ENCODE measurements at regions not wholly inside any gene's neighbourhood (a gene's known extent, or its start where the extent isn't known, plus 50 kb on each side); places are given as distances from the start of the nearest gene placed in this dataset.

DNA sequence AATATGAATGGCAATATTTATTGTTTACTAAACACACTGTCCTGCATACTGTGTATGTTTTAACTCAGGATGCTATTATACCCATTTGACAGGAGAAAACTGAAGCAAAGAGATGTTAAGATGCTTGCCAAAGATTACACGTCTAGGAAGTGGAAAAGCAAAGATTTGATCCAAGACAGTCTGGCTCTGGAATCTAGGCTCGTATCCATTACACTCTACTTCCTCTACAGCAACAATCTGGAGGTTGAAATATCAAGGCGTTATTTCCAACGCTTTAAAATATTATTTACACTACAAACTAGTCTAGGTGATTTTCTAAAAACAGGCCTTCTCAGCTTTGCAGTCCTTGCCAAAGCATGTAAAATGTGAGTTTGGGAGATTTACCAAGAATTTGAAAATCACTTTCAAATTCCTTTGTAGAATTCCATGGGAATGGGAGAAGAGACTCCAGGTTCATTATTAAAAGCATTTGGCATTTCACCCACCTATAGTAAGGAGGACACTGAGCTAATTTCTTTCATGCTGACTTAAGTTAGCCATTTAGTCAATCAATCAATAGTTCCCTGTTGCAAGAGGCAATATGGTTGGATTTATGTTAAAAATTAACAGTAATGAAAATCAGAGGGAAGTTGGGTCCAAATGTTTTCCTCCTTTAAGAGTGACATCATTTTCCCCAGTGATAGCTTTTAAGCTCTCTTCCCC, 356.3 kb upstream of the SMARCA2 start:
- H3K9me3 Mint-ChIP-seq: peaks cover 0 to 5% (median 0%) of the 10 kb centered on the region in 3 donors
- H3K4me3 Mint-ChIP-seq: no peak overlapping the region
- peaks cover 2% of the 10 kb centered on the region for H3K27me3 Mint-ChIP-seq
- H3K4me1 Mint-ChIP-seq: no peaks in the 10 kb centered on the region
- H3K27ac Mint-ChIP-seq: no peak overlapping the region
- no peaks in the 10 kb centered on the region for H3K36me3 Mint-ChIP-seq

DNA sequence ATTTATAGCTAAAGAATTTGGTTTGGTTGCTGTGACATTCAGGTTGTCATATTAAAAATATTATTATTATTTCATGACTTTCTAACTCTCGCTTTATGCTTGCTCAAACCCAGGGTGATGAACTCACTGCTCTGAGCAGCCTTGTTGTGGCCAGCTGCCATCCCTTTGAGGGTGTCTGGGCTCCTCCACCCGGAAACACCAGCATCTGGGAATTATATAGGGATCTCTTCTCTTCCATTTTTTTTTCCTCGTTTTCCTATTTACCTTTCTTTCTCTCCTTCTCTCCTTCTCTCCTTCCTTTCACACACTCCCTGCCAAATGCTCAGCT, 355.8 kb upstream of the SMARCA2 start:
- H3K27ac Mint-ChIP-seq: no peak overlapping the region
- H3K36me3 Mint-ChIP-seq: no peaks in the 10 kb centered on the region
- H3K4me3 Mint-ChIP-seq: no peak overlapping the region
- H3K27me3 Mint-ChIP-seq: peaks cover 2% of the 10 kb centered on the region
- peaks cover 0 to 7% (median under 1%) of the 10 kb centered on the region in 3 donors for H3K9me3 Mint-ChIP-seq
- no peaks in the 10 kb centered on the region for H3K4me1 Mint-ChIP-seq

DNA sequence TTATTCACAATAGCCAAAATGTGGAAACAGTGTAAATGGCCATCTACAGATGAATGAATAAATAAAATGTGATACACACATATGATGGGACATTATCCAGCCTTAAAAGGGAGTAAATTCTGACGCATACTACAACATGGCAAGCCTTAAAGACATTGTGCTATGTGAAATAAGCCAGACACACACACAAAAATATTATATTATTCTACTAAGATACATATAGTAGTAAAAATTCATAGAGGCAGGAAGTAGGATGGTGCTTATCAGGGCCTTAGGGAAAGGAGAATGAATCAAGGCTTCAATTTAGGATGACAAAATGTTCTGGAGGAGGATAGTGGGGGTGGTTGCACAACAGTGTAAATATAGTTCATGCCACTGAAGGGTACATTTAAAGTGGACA, 346.7 kb upstream of the SMARCA2 start:
- no peak overlapping the region for H3K4me3 Mint-ChIP-seq
- H3K9me3 Mint-ChIP-seq: peaks cover 3 to 13% (median 8%) of the 10 kb centered on the region in 3 donors
- H3K27me3 Mint-ChIP-seq: no peaks in the 10 kb centered on the region

DNA sequence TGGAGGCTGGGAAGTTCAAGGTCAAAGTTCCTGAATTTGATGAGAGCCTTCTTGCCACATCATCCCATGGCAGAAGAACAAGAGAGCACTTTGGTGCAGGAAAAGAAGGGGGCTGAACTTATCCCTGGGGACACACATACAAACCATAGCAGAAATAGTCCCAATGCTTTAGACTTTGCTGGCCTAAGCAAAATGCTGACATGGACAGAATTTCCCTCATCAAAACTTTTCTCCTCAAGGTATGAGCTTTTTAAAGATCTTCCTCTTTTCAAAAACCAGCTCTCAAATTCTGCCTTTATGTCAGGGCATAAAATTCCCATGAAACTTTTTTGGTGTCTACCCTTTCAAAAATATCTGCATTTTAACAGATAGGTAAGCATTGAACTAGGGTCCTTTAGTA, 341.8 kb upstream of the SMARCA2 start:
- Mint-ChIP-seq H3K4me3 (no peak overlapping the region), H3K27ac (no peak overlapping the region), H3K27me3 (no peaks in the 10 kb centered on the region)

More for the DNA sequence above, 346.7 kb upstream of the SMARCA2 start:
- H3K27ac Mint-ChIP-seq: no peak overlapping the region
- H3K4me1 Mint-ChIP-seq: no peaks in the 10 kb centered on the region
- H3K36me3 Mint-ChIP-seq: no peaks in the 10 kb centered on the region

DNA sequence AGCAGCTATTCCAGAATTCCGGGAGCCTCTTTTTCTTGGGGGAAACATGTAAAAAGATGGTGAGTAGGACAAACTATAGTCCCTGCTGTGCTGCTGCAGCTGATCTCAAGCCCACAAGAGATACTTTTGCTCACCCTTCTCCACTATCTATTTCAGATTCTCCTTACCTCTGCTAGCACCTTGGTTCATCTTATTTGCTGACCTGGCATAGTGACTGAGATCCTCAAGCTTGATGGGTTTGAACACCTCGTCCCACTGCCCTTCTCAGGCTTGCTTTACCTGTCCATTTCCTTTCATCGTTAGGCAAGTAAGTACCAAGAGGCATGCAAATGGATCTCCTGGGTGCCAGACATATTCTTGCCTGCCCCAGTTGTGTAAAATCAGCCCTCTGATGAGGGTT, 338.4 kb upstream of the SMARCA2 start:
- H3K27ac Mint-ChIP-seq: no peak overlapping the region
- no peaks in the 10 kb centered on the region for H3K4me1 Mint-ChIP-seq
- no peaks in the 10 kb centered on the region for H3K27me3 Mint-ChIP-seq
- no peak overlapping the region for H3K4me3 Mint-ChIP-seq
- no peaks in the 10 kb centered on the region for H3K9me3 Mint-ChIP-seq
- no peaks in the 10 kb centered on the region for H3K36me3 Mint-ChIP-seq

More for the DNA sequence above, 341.8 kb upstream of the SMARCA2 start:
- Mint-ChIP-seq H3K9me3 (peaks cover 0 to 1% (median 0%) of the 10 kb centered on the region in 3 donors), H3K4me1 (no peaks in the 10 kb centered on the region), H3K36me3 (no peaks in the 10 kb centered on the region)

DNA sequence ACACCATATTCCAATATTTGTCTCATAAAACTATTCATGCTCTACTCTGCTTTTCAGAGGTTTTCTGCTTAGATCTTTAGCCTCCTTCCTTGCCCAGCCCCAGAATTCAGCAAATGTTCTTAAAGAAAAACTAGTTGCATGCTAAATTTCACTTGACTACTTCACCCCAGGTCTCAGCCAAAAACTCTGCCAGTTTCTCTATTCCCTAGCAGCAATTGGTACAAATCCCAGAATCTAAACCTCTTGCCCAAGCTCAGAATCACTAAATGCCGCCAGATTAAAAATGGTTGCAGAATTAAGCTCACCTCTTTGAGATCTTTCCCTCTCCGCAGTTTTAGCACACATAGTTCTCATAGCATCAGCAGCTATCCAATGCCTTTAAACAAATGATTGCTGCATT, 331.2 kb upstream of the SMARCA2 start:
- Mint-ChIP-seq H3K9me3 (no peaks in the 10 kb centered on the region), H3K4me3 (no peak overlapping the region), H3K27me3 (peaks cover 4% of the 10 kb centered on the region), H3K27ac (no peak overlapping the region), H3K36me3 (no peaks in the 10 kb centered on the region), H3K4me1 (no peaks in the 10 kb centered on the region)

DNA sequence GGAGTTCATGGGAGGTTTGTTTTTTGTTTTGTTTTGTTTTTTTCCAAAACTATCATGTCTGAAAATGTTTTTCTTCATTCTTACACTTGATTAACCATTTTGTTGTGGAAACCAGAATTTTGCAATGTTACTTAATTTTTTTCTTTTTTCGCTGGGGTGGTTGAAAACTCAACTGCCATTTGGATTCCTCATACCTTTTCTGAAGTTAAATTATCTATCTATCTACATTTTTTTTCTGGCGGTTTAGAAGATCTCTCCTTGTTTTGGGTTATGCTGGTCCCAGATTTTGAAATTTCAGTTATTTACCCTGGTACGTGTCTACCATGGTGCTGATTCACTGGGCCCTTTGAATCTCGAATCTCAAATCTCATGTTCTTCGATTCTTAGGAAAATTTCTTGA, 316.2 kb upstream of the SMARCA2 start:
- Mint-ChIP-seq H3K36me3 (no peaks in the 10 kb centered on the region), H3K9me3 (peaks cover 1 to 4% (median 3%) of the 10 kb centered on the region in 3 donors), H3K27ac (no peak overlapping the region), H3K4me3 (no peak overlapping the region), H3K4me1 (no peaks in the 10 kb centered on the region), H3K27me3 (peaks cover 1% of the 10 kb centered on the region)

DNA sequence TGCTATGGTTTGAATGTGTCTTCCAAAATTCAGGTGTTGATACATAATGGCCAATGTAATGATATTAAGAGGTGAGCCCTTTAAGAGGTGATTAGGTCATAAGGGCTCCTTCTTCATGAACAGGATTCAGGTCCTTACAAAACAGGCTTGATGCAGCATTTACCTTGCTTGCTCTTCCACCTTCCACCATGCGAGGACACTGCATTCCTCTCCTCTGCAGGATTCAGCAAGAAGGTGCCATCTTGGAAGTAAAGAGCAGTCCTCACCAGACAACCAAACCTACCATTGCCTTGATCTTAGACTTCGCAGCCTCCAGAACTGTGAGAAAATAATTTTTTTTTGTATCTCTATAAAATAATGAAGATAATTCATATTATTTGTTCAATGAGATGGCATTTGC, 314.0 kb upstream of the SMARCA2 start:
- no peaks in the 10 kb centered on the region for H3K36me3 Mint-ChIP-seq
- peaks cover 1% of the 10 kb centered on the region for H3K27me3 Mint-ChIP-seq
- H3K4me1 Mint-ChIP-seq: no peaks in the 10 kb centered on the region
- H3K9me3 Mint-ChIP-seq: peaks cover 0 to 3% (median 0%) of the 10 kb centered on the region in 3 donors
- H3K27ac Mint-ChIP-seq: no peak overlapping the region
- no peak overlapping the region for H3K4me3 Mint-ChIP-seq

DNA sequence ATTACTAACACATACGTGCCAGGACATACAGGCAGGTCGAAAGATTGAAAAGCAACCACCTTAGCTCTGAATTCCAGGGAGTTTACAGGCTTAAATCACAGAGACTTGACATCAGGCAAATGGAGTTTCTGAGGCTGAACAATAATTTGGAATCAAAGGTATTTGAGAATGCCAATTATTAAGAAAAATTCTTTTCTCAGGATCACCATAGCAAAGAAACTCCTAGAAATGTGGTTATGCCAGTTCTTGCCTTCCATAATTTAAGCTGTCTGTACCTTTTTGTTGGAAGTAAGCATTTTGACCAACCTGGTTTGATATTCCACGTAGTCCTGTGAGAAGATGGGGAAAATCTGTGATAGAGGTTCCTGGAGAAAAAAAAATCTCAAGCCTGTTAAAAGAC, 312.4 kb upstream of the SMARCA2 start:
- Mint-ChIP-seq H3K27me3 (peaks cover 1% of the 10 kb centered on the region), H3K4me1 (no peaks in the 10 kb centered on the region), H3K36me3 (no peaks in the 10 kb centered on the region), H3K9me3 (peaks cover 0 to 3% (median 0%) of the 10 kb centered on the region in 3 donors), H3K27ac (no peak overlapping the region), H3K4me3 (no peak overlapping the region)

DNA sequence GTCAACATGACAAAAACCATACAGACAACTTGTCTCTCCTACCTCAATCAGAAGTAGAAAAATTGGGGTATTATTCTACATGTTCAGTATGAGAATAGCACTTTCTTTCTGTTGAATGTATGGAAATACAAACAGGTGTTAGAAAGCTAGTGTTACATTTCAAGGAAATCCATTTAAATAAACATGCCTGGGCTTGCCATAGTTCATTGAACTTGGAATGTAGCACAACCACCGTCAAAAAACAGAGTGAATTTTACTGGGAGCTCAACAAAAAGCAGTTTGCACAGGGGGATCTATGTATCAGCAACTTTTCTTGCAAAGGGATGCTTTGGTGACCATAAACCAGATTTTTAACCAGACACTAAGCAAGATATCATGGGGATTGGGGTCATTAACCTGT, 307.9 kb upstream of the SMARCA2 start:
- no peaks in the 10 kb centered on the region for H3K27me3 Mint-ChIP-seq
- peaks cover 0 to 3% (median 0%) of the 10 kb centered on the region in 3 donors for H3K9me3 Mint-ChIP-seq
- H3K4me3 Mint-ChIP-seq: no peak overlapping the region
- no peaks in the 10 kb centered on the region for H3K4me1 Mint-ChIP-seq
- H3K36me3 Mint-ChIP-seq: no peaks in the 10 kb centered on the region
- H3K27ac Mint-ChIP-seq: no peak overlapping the region

DNA sequence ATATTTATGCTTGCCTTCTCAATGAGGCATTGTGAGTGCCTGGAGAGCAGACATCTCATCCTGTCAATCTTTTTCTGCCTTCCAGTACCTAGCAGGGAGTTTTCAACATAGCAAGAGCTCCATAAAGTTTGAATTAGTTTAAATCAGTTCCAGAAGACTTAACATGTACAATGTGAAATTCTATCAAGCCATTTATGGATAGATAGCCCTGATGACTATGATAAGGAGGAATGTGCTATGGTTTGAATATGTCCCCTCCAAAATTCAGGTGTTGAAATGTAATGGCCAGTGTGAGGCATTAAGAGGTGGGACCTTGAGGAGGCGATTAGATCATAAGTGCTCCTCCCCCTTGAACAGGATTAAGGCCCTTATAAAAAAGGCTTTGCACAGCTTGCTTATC, 306.9 kb upstream of the SMARCA2 start:
- Mint-ChIP-seq H3K9me3 (no peaks in the 10 kb centered on the region), H3K27me3 (no peaks in the 10 kb centered on the region), H3K36me3 (no peaks in the 10 kb centered on the region), H3K27ac (no peak overlapping the region), H3K4me3 (no peak overlapping the region), H3K4me1 (no peaks in the 10 kb centered on the region)

DNA sequence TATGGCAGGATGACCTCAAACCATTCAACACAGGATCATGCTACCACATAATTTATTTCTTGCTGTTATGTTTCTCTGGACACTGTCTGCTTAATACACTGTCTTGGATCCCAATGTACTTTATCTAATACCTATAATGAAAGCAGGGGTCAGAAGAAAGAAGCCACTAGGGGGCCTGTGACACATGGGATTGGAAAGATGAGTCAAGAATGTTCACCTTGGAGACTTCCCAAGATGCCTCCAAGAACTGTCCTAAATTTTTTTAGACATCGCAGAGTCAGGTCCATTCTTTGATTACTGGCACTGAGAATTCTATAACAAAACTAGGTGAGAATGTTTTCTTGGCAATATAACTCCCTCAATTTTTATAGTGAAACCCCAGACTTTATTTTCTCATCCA, 305.8 kb upstream of the SMARCA2 start:
- Mint-ChIP-seq H3K4me1 (no peaks in the 10 kb centered on the region), H3K27me3 (no peaks in the 10 kb centered on the region), H3K36me3 (no peaks in the 10 kb centered on the region), H3K4me3 (no peak overlapping the region), H3K27ac (no peak overlapping the region), H3K9me3 (no peaks in the 10 kb centered on the region)

DNA sequence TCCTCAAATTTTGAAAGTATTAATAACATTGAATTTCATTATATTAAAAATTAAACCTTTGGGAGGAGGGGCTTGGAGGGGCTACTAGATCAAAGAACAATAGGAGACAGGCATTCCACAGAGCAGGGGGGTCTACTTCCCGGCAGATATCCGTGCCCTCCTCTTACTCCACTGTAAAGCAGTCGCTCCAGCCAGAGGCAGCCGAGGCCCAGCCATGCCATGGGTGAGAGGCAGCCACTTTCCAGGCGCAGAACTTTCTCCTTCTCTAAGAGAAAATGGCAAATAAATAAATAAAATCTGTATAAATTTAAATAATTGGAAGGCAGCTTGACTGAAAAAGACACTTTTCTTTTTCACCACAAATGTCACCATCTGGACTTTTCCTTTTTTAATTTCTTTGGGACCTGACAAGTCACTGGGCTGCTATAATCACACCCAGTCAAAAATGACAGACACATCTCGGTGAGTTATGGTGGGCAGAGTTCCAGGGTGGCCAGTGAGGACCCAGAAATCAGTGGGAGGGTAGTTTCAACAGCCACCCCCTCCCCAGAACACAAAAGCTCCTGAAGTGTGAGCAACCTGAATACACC, 302.2 kb upstream of the SMARCA2 start:
- Mint-ChIP-seq H3K4me3 (no peak overlapping the region), H3K27ac (no peak overlapping the region), H3K27me3 (peaks cover 2% of the 10 kb centered on the region), H3K36me3 (peaks cover 1% of the 10 kb centered on the region), H3K9me3 (peaks cover 0 to under 1% (median 0%) of the 10 kb centered on the region in 3 donors), H3K4me1 (no peaks in the 10 kb centered on the region)

DNA sequence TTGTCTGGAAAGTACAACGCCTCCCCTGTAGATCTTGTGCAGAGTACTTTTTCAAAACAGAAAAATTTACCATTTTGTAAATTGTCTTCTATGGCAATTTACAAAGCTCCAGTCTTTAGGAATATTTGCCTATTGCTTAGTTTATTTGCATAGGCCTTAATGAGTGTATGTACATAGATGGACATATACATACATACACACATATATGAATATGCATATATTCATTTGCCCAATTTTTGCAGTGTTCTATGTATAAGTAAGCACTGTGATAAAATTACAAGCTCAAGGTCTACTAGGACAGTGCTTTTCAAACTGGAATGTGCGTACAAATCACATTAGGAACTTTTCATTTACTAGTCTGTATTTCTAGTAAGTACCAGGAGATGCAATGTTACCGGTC, 301.3 kb upstream of the SMARCA2 start:
- Mint-ChIP-seq H3K36me3 (peaks cover 1% of the 10 kb centered on the region), H3K27ac (no peak overlapping the region), H3K4me1 (no peaks in the 10 kb centered on the region), H3K4me3 (no peak overlapping the region), H3K27me3 (peaks cover 2% of the 10 kb centered on the region), H3K9me3 (peaks cover under 1 to 2% (median 2%) of the 10 kb centered on the region in 3 donors)

DNA sequence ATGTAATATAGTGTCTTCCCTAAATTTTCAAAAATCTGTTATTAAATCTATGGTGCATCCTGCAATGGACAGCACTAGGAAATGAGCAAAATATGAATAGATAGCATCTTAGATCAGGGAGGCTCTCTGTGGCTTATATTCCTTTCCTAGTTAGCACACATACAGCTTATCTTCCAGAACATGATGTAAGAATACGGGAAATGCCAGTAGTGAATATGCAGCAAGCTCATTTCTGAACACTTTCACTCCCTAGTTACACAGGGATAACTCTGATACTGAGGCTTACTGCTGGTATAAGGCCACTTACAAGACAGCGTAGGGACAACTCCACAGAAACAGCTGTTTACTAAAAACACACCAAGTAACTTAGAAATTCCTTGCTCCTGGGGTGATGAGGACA, 297.3 kb upstream of the SMARCA2 start:
- Mint-ChIP-seq H3K4me1 (no peaks in the 10 kb centered on the region), H3K27me3 (peaks cover 8% of the 10 kb centered on the region), H3K4me3 (no peak overlapping the region), H3K36me3 (peaks cover 1% of the 10 kb centered on the region), H3K27ac (no peak overlapping the region), H3K9me3 (peaks cover 1 to 5% (median 3%) of the 10 kb centered on the region in 3 donors)

DNA sequence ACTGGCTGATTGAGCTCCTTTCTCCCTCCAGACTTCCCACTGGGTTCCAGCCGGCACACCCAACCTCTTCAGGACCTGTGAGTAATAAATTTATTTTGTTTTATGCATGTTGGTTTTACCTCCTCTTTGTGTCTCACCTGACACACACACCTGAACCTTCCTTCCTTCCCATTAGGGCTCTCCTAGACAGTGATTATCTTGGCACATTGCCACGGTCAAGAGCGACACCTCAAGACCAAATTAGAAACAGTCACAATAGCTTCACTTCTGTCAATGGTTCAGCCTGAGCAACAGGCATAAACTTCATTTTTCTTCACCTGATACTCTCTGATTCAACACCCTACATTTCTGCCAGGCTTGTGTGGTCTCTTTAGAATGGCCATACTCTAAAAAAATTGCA, 296.3 kb upstream of the SMARCA2 start:
- H3K36me3 Mint-ChIP-seq: peaks cover 1% of the 10 kb centered on the region
- H3K9me3 Mint-ChIP-seq: peaks cover 1 to 5% (median 3%) of the 10 kb centered on the region in 3 donors
- H3K4me1 Mint-ChIP-seq: no peaks in the 10 kb centered on the region
- H3K27me3 Mint-ChIP-seq: peaks cover 8% of the 10 kb centered on the region
- H3K27ac Mint-ChIP-seq: no peak overlapping the region
- no peak overlapping the region for H3K4me3 Mint-ChIP-seq
